ENCODE measurements at regions not wholly inside any gene's neighbourhood (a gene's known extent, or its start where the extent isn't known, plus 50 kb on each side); places are given as distances from the start of the nearest gene placed in this dataset.

DNA sequence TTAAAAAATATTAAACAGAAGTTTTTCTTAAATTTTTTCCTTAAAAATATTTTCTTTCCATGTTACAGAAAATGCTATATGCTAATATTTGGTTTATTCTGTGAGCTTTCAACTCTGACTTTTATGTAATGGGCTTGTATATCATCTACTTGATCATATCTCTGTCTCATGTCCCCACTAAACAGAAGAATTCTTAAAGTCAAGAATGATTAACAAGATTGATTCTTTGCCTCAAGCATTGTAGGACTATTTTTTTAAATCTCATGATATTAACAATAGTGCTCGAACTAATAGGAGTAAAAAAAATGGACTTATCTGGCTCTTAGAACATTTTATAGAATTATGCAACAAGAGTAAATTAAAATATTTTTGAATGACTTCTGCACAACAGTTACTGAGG lies 206.3 kb downstream of the C12orf50 start:
- TF ChIP-seq, protein P1, sequence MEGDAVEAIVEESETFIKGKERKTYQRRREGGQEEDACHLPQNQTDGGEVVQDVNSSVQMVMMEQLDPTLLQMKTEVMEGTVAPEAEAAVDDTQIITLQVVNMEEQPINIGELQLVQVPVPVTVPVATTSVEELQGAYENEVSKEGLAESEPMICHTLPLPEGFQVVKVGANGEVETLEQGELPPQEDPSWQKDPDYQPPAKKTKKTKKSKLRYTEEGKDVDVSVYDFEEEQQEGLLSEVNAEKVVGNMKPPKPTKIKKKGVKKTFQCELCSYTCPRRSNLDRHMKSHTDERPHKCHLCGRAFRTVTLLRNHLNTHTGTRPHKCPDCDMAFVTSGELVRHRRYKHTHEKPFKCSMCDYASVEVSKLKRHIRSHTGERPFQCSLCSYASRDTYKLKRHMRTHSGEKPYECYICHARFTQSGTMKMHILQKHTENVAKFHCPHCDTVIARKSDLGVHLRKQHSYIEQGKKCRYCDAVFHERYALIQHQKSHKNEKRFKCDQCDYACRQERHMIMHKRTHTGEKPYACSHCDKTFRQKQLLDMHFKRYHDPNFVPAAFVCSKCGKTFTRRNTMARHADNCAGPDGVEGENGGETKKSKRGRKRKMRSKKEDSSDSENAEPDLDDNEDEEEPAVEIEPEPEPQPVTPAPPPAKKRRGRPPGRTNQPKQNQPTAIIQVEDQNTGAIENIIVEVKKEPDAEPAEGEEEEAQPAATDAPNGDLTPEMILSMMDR (IDR thresholded peaks at IDR 0.05 in 8 of 11, conservative IDR thresholded peaks at IDR 0.05 in 3 of 11): no peak
- TF ChIP-seq POLR2A (IDR thresholded peaks at IDR 0.05) (no peak), POLR2AphosphoS5 (IDR thresholded peaks at IDR 0.05) (no peak)
